ENCODE measurements at regions not wholly inside any gene's neighbourhood (a gene's known extent, or its start where the extent isn't known, plus 50 kb on each side); places are given as distances from the start of the nearest gene placed in this dataset.
"Not testable (repeated sequence)": the region's sequence is repeated elsewhere in the genome, so short reads cannot be mapped to it uniquely, and the experiment has no call there.

DNA sequence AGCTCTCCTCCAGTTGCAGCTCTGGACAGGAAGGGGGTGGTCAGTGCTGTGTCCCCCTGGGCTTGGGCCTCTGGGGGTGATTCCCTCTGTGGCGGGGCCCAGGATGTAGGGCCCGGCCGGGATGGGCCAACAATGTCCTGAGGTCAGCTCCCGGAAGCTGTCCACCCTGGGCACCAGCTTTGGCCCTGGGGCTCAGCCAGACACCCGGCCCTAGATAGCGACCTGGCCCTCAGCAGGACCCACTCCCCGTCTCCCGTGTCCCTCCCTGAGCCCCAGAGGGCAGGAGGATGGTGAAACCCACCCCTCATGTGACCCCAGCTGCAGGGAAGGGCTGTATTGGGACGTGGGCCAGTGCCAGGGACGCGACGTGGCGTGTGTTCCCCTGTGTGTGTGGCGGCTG is 96.8 kb downstream of the TMEM121 start:
- DNase-seq: not testable (repeated sequence)

- not testable (repeated sequence) for DNase-seq
Observed at GRCh38 chr14:105624346-105624745, 98.0 kb downstream of the TMEM121 start.

DNA sequence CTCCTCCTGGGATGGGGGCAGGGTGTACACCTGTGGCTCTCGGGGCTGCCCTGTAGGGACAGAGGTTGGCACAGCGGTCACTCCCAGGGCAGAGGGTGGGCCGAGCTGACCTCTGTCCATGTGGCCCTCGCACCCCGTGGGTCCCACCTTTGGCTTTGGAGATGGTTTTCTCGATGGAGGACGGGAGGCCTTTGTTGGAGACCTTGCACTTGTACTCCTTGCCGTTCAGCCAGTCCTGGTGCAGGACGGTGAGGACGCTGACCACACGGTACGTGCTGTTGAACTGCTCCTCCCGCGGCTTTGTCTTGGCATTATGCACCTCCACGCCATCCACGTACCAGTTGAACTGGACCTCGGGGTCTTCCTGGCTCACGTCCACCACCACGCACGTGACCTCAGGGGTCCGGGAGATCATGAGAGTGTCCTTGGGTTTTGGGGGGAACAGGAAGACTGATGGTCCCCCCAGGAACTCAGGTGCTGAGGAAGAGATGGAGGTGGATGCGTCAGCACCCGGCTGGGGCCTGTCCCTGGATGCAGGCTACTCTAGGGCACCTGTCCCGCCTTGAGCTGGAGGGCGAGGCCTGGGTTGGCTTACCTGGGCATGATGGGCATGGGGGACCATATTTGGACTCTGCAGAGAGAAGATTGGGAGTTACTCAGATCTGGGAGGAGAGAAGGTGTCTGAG is 98.5 kb downstream of the TMEM121 start:
- not testable (repeated sequence) for DNase-seq

DNA sequence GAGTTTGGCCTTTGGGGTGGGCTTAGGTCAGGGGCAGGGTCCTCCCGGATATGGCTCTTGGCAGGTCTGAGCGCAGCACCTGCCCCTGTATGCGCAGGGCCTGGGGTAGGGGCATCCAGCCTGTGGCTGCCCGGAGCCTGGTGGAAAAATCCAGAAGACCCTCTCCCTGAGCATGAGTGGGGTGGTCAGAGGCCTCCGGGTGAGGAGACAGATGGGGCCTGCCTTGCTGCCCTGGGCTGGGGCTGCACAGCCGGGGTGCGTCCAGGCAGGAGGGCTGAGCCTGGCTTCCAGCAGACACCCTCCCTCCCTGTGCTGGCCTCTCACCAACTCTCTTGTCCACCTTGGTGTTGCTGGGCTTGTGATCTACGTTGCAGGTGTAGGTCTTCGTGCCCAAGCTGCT is 99.1 kb downstream of the TMEM121 start:
- DNase-seq: not testable (repeated sequence)

- not testable (repeated sequence) for DNase-seq
Observed at GRCh38 chr14:105626111-105626510, 99.7 kb downstream of the TMEM121 start.

DNA sequence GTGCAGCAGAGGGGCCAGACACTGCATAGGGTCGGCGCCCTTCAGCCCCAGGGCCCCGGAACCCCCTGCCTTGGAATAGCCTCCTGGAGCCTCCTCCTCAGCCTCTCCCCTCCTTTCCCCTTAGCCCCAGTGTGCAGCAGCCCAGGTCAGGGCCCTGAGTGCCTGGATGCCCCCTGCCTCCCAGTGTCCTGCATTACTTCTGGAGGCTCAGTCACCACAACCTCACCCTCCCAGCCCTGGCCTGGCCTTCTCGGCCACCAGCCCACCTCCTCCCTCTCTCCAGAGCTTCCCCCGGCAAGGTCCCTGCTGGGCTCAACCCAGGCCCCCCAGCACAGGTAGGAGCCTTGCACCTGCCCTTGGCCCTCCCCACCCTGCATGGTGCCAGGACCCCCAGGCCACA is 100.3 kb downstream of the TMEM121 start:
- not testable (repeated sequence) for DNase-seq

- not testable (repeated sequence) for DNase-seq
Observed at GRCh38 chr14:105627287-105627686, 100.9 kb downstream of the TMEM121 start.

DNA sequence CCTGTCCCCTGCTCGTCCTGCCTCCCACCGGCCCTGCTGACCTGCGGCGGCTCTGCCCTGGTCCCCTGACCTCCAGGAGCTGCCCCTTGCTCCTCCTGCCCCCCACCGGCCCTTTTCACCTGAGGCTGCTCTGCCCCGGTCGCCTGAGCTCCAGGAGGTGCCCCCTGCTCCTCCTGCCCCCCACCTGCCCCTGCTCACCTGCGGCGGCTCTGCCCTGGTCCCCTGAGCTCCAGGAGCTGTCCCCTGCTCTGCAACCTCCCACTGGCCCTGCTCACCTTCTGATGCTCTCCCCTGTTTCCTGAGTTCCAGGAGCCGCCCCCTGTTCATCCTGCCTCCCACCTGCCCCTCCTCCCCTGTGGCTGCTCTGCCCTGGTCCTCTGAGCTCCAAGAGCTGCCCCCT is 101.3 kb downstream of the TMEM121 start:
- DNase-seq: no peak

GRCh38 chr14:105628126-105628525 is 101.7 kb downstream of the TMEM121 start:
- DNase-seq: not testable (repeated sequence)

- peak in 2 of 3 experiments; percentile 25 to 40 for DNase-seq
Observed at GRCh38 chr14:105628531-105629067, 102.2 kb downstream of the TMEM121 start.

DNA sequence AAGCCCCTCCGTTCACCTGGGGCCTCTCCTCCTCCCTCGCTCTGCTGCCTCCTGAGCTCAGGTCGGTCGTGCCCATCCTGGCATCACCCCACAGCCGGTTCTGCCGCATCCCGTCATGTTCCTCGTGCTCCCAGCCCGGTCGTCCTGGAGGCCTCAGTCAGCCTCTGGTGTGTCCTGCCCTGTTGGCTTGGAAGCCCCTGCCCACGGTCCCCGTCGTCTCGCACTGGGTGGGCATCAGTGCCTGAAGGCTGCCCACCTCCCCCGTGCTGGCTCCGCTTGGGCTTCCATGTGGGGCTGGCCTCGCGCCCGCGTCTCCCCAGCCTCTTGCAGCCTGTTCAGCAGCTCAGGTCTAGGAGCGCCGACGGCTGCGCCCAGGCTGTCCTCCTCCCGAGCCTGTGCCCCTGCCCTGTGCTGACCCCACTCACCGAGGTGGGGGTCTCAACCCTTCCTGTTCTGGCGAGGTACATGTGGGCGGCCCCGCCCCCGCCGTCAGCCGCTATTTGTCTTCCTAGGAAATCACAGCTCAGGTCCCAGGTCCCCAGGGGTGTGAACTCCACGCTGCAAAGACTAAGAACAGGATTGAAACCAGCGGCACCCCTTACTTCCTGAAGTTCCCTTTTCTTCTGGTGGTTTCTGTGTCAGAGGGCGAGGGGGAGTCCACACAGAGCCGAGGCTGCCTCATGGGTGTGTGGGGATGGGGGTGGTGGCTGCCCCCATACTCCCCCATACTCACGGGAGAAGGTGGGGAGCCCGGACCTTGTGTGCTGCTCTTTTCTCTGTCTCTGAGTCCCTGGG is 102.9 kb downstream of the TMEM121 start:
- not testable (repeated sequence) for DNase-seq

- peak in 1 of 3 experiments; percentile 40 for DNase-seq
Observed at GRCh38 chr14:105629886-105630215, 103.5 kb downstream of the TMEM121 start.

DNA sequence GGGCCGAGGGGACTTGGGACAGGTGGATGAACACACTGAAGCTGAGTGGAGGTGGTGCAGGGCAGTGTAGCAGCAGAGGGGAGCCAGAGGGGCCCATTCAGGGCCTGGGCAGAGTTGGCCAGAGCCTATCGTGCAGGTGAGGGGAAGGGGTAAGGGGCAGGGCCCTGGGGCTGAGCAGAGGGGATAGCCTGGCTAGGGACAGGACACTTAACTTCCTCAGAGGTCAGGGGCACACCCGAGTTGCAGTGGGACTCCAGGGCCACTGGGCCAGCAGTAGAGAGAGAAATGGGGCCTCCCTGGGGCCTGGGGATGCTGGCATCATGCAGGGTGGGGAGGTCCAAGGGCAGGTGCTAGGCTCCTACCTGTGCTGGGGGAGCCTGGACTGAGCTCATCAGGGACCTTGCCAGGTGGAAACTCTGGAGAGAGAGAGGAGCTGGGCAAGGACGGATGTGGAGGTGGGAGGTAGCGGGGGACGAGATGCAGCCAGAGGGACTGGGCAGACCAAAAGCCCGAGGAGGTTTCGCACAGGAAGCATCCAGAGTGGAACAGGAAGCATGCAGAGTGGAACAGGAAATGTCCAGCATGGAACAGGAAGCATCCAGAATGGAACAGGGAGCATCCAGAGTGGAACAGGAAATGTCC is 104.0 kb downstream of the TMEM121 start:
- not testable (repeated sequence) for DNase-seq

- DNase-seq: not testable (repeated sequence)
Observed at GRCh38 chr14:105630935-105631779, 104.8 kb downstream of the TMEM121 start.

GRCh38 chr14:105632010-105632409 is 105.6 kb downstream of the TMEM121 start:
- DNase-seq: no peak

- not testable (repeated sequence) for DNase-seq
Observed at GRCh38 chr14:105633596-105633995, 107.2 kb downstream of the TMEM121 start.

DNA sequence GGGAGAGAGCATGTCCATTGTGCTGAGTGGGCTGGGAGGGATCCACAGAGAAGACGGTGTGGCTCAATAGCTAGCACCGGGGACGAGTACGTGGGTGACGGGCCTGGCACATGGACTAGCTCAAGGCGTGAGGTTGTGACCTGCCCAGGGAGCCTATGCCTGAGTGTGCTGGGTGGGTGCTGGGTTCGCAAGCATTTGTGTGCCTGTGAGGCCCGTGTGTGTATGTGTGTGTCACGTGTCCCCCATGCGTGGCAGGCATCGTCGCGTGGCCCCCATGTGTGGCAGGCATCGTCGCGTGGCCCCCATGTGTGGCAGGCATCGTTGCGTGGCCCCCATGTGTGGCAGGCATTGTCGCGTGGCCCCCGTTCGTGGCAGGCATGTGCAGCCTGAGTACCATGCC is 109.2 kb downstream of the TMEM121 start:
- DNase-seq: no peak

DNA sequence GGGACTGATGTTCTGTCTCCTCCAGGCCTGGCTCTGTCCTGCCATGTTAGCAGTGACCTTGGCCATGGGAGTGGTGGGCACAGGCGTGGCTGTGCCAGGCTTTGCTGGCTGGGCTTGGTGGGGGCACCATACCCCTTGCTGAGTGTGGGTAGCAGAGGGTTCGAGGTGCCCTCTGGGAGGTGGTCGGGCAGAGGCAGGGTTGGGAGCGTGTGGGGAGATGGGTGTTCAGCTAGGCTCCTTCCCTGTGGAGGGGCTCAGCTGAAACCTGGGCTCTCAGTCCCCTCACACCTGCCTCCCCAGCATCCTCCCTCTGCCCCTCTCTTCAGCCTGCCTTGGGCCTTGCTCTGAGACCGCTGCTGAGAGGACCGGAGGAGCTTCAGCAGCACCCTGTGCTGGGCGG is 109.6 kb downstream of the TMEM121 start:
- DNase-seq: not testable (repeated sequence)

GRCh38 chr14:105636935-105637334 is 110.6 kb downstream of the TMEM121 start:
- no peak for DNase-seq

- not testable (repeated sequence) for DNase-seq
Observed at GRCh38 chr14:105637345-105637744, 111.0 kb downstream of the TMEM121 start.

DNA sequence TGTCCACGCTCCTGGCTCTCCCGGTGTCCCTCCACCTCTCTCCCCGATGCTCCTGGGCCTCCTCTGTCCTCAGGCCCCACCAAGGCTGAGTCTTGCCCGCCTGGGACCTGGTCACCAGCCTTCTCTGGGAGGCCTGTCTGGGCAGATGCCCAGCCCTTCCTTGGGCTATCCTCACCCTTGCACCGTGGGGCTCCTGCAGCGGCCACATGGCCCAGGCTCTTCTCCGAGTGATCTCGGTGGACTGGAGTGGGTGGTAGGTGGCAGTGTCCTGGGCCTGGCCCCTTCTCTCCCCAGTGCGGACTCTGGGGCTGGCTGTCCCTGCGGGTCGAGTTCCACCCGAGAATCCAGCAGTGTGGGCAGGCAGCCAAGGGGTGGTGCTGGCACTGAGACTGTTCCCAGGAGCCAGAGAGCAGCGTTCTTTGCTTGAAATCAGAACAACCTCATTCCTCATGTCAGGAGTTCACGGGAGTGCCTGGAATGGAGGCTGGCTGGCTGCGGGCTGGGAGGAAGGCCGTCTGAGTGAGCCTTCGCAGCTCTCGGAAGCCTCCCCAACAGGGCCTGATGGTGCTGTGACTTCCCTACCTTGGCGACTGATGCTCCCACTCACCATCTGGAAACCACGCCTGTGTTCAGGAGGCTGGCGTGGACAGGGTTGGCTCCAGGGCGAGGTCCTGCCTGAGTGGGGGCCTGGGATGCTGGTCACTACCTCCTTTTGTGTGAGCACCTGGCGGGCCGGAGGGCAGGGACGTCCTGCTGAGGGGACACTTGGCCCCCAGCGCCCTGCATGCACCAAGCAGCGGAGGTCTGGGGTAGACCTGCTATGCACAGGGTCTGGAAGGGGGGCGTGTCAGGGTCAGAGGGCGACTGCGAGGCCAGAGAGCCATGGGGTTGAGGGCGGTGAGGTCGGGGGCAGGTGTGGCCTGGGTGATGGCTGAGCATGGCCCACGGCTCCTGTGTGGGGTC is 113.9 kb downstream of the TMEM121 start:
- DNase-seq: not testable (repeated sequence)
